ENCODE measurements at regions not wholly inside any gene's neighbourhood (a gene's known extent, or its start where the extent isn't known, plus 50 kb on each side); places are given as distances from the start of the nearest gene placed in this dataset.

DNA sequence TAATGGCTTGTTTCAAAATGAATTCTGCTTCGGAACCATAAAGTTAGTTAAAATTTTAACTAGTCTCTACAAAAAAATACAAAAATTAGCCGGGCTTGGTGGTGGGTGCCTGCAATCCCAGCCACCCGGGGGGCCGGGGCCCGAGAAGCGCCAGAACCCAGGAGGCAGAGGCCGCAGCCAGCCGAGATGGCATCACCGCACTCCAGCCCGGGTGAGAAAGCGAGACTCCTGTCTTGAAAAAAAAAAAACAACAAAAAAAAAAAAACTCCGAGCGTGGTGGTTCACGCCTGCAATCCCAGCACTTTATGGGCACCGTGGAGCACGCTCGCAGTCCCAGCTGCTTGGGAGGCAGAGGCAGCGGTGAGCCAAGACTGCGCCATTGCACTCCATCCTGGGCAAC is 781.4 kb downstream of the BRINP3 start:
- TF ChIP-seq EZH2 (optimal IDR thresholded peaks at IDR 0.05; ENCODE audit: low read depth, low read length) (no peak), CTCF (IDR thresholded peaks at IDR 0.05; ENCODE audit: low read length) (no peak), EZH2phosphoT487 (IDR thresholded peaks at IDR 0.05; ENCODE audit: low read length) (no peak)

Data from MM.1S (cell line).